MCF 10A (cell line): ENCODE measurements at regions not wholly inside any gene's neighbourhood (a gene's known extent, or its start where the extent isn't known, plus 50 kb on each side); places are given as distances from the start of the nearest gene placed in this dataset.

ENCODE experiments used
- BruUV-seq: library from RNA; stranded (reverse); fragments of 400-500 nt; replicated peaks from 2 replicates; lab custom pipeline; 2021; lab: Mats Ljungman, UMichigan
- CTCF ChIA-PET: fragments of 300-600 bp; sonication (Branson Sonifier 250); formaldehyde crosslinking; extraction: SDS; loops from one replicate; lab custom pipeline; 2021; ENCODE audit warnings: antibody characterized with exemption, inconsistent platforms; lab: Yijun Ruan, JAX
- POLR2A ChIA-PET: fragments of 300-600, 350-650 bp; sonication (Branson Sonifier 250); formaldehyde crosslinking; extraction: SDS; loops from one replicate; lab custom pipeline; 2020; ENCODE audit warnings: antibody characterized with exemption, inconsistent platforms; lab: Yijun Ruan, JAX
- DNase-seq: peaks from one replicate; pipeline ENCODE4 v3.0.0-alpha.2; 2018; ENCODE audit not compliant: unreplicated experiment
- H3K27ac Mint-ChIP-seq: one replicate; pipeline ENCODE4 v1.8.0; 2022; ENCODE audit warnings: mild to moderate bottlenecking, low read depth, mixed read lengths; ENCODE audit not compliant: unreplicated experiment
- H3K27me3 Mint-ChIP-seq: one replicate; pipeline ENCODE4 v1.8.0; 2022; ENCODE audit warnings: mixed read lengths; ENCODE audit not compliant: insufficient read depth, unreplicated experiment
- H3K36me3 Mint-ChIP-seq: one replicate; pipeline ENCODE4 v1.8.0; 2022; ENCODE audit warnings: mild to moderate bottlenecking, moderate library complexity, mixed read lengths; ENCODE audit not compliant: insufficient read depth, unreplicated experiment
- H3K4me1 Mint-ChIP-seq: one replicate; pipeline ENCODE4 v1.8.0; 2022; ENCODE audit warnings: mixed read lengths; ENCODE audit not compliant: insufficient read depth, unreplicated experiment
- H3K4me3 Mint-ChIP-seq: one replicate; pipeline ENCODE4 v1.8.0; 2022; ENCODE audit warnings: mild to moderate bottlenecking, moderate library complexity, mixed read lengths; ENCODE audit not compliant: unreplicated experiment
- H3K9me3 Mint-ChIP-seq: one replicate; pipeline ENCODE4 v1.8.0; 2022; ENCODE audit warnings: mixed read lengths; ENCODE audit not compliant: unreplicated experiment
- CTCF ChIP-seq: fragments of 200-600 bp; IDR thresholded peaks from one replicate; pipeline ENCODE4 v1.8.0; 2022; ENCODE audit warnings: antibody characterized with exemption, mild to moderate bottlenecking; ENCODE audit not compliant: unreplicated experiment
- intact Hi-C: fragments of 100-400 bp; cut with micrococcal nuclease; formaldehyde crosslinking; loops from 2 replicates; pipeline ENCODE4 v1.14.1; 2022

- no TSS peak for BruUV-seq
- no peak for TF ChIP-seq CTCF
- CTCF ChIA-PET = no interaction called here
- peaks cover 60% of the 10 kb centered on the region for H3K27me3 Mint-ChIP-seq
- peak; percentile 26 for DNase-seq
- H3K27ac Mint-ChIP-seq = no peak overlapping the region
- H3K4me3 Mint-ChIP-seq = no peak overlapping the region
- no peaks in the 10 kb centered on the region for H3K9me3 Mint-ChIP-seq
- POLR2A ChIA-PET = no interaction called here
- intact Hi-C loops = no loop called here
- H3K4me1 Mint-ChIP-seq = no peaks in the 10 kb centered on the region
- H3K36me3 Mint-ChIP-seq = no peaks in the 10 kb centered on the region
Observed at GRCh38 chr19:13557756-13558398, 51.6 kb upstream of the CACNA1A start.

DNA sequence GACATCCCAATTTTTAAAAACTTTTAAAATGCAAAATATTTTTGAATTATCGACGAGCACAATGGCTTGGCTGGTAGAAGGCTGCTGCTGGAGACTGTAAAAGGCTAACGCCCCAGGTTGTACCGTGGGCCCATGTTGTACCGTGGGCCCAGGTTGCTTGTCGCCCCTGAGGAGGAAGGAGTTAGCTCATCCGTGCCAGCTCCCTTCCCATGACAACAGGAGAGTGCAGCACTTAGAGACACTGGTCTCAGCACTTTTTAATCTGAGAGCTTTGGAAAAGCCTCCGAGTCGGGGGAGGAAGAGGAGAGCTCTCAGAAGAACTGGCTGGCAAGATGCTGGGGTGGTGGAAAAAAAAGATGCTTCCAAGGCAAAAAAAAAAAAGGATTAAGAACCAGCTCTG lies 50.3 kb upstream of the CACNA1A start:
- no peaks in the 10 kb centered on the region for H3K4me1 Mint-ChIP-seq
- no peaks in the 10 kb centered on the region for H3K9me3 Mint-ChIP-seq
- no peak for DNase-seq
- no peak for TF ChIP-seq CTCF
- ChIA-PET POLR2A (no interaction called here), CTCF (interaction anchor here (0.7 kb wide), 1 partner anchor 10 kb away, joined by 6 read pairs; no protein-coding TSS in a partner anchor)
- no TSS peak for BruUV-seq
- no peak overlapping the region for H3K27ac Mint-ChIP-seq
- no peaks in the 10 kb centered on the region for H3K36me3 Mint-ChIP-seq
- H3K4me3 Mint-ChIP-seq = no peak overlapping the region
- intact Hi-C loops = no loop called here
- peaks cover 73% of the 10 kb centered on the region for H3K27me3 Mint-ChIP-seq
